ENCODE measurements at regions not wholly inside any gene's neighbourhood (a gene's known extent, or its start where the extent isn't known, plus 50 kb on each side); places are given as distances from the start of the nearest gene placed in this dataset.

- TF ChIP-seq POLR2A (IDR thresholded peaks at IDR 0.05; ENCODE audit: low read length), result no peak
- TF ChIP-seq HMGXB4 (CRISPR knock-in tag; IDR thresholded peaks at IDR 0.05; ENCODE audit: borderline replicate concordance), result no peak
- TF ChIP-seq EP300 (IDR thresholded peaks at IDR 0.05), result no peak
- no peak for TF ChIP-seq BCL3 (IDR thresholded peaks at IDR 0.05)
- TF ChIP-seq, protein P1, sequence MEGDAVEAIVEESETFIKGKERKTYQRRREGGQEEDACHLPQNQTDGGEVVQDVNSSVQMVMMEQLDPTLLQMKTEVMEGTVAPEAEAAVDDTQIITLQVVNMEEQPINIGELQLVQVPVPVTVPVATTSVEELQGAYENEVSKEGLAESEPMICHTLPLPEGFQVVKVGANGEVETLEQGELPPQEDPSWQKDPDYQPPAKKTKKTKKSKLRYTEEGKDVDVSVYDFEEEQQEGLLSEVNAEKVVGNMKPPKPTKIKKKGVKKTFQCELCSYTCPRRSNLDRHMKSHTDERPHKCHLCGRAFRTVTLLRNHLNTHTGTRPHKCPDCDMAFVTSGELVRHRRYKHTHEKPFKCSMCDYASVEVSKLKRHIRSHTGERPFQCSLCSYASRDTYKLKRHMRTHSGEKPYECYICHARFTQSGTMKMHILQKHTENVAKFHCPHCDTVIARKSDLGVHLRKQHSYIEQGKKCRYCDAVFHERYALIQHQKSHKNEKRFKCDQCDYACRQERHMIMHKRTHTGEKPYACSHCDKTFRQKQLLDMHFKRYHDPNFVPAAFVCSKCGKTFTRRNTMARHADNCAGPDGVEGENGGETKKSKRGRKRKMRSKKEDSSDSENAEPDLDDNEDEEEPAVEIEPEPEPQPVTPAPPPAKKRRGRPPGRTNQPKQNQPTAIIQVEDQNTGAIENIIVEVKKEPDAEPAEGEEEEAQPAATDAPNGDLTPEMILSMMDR (IDR thresholded peaks at IDR 0.05), result no peak
- TF ChIP-seq POLR2AphosphoS2 (conservative IDR thresholded peaks at IDR 0.05; ENCODE audit: low read length), result no peak
- TF ChIP-seq MAFK (IDR thresholded peaks at IDR 0.05; ENCODE audit: partially characterized antibody), result no peak
- no peak for TF ChIP-seq MAX (IDR thresholded peaks at IDR 0.05)
- TF ChIP-seq SREBF2 (IDR thresholded peaks at IDR 0.05), result no peak
- TF ChIP-seq BHLHE40 (IDR thresholded peaks at IDR 0.05; ENCODE audit: low read depth, low read length), result no peak
- TF ChIP-seq FOSL2 (IDR thresholded peaks at IDR 0.05), result no peak
- no peak for TF ChIP-seq FOSL2 (CRISPR knock-in tag; IDR thresholded peaks at IDR 0.05)
- no peak for TF ChIP-seq EHMT2 (IDR thresholded peaks at IDR 0.05; ENCODE audit: low read depth)
- TF ChIP-seq RFX5 (IDR thresholded peaks at IDR 0.05), result no peak
- no peak for TF ChIP-seq ESRRA (IDR thresholded peaks at IDR 0.05; ENCODE audit: borderline replicate concordance, low read length)
Measured at GRCh38 chr18:71194438-71194837, 905.6 kb downstream of the SOCS6 start.
